PC-3 (cell line): ENCODE measurements at regions not wholly inside any gene's neighbourhood (a gene's known extent, or its start where the extent isn't known, plus 50 kb on each side); places are given as distances from the start of the nearest gene placed in this dataset.

Experiments used
- ATAC-seq: fragments of 200-7000 bp; cut with Tn5 transposase; 2 replicates; pipeline ENCODE4 v1.9.1; 2020; ENCODE audit warnings: mild to moderate bottlenecking, moderate library complexity
- BruUV-seq: library from RNA; stranded (reverse); fragments of 400-500 nt; replicated peaks from 2 replicates; lab custom pipeline; 2021; lab: Mats Ljungman, UMichigan
- CTCF ChIA-PET: fragments of 300-600 bp; sonication (Branson Sonifier 250); formaldehyde crosslinking; loops from one replicate; lab custom pipeline; 2022; ENCODE audit warnings: antibody characterized with exemption; lab: Charles Lee
- POLR2A ChIA-PET: fragments of 300-600 bp; sonication (Branson Sonifier 250); formaldehyde crosslinking; loops from one replicate; lab custom pipeline; 2022; ENCODE audit warnings: antibody characterized with exemption; ENCODE audit not compliant: unreplicated experiment; lab: Charles Lee
- DNase-seq: peaks from one replicate; pipeline ENCODE4 v3.0.0-alpha.2; 2015
- H2AFZ ChIP-seq: fragments of 300-600 bp; sonication (generic); 2 replicates; pipeline ENCODE4 v1.6.0; 2016; ENCODE audit warnings: antibody characterized with exemption, low read length
- H3F3A ChIP-seq: fragments of 300-600 bp; sonication (generic); one replicate; pipeline ENCODE4 v1.6.0; 2017; ENCODE audit warnings: antibody characterized with exemption, low read length, control low read depth, mild to moderate bottlenecking; ENCODE audit not compliant: unreplicated experiment
- H3K27ac ChIP-seq: fragments of 300-600 bp; sonication (generic); 2 replicates; pipeline ENCODE4 v1.5.1; 2016; ENCODE audit warnings: mild to moderate bottlenecking, low read length
- H3K27me3 ChIP-seq: fragments of 300-600 bp; sonication (generic); 2 replicates; pipeline ENCODE4 v1.6.1; 2016; ENCODE audit warnings: low read length, mixed read lengths
- H3K36me3 ChIP-seq: fragments of 300-600 bp; sonication (generic); 2 replicates; pipeline ENCODE4 v1.6.1; 2016; ENCODE audit warnings: low read depth, mixed run types, low read length, mixed read lengths
- H3K4me1 ChIP-seq: fragments of 300-600 bp; sonication (generic); 2 replicates; pipeline ENCODE4 v1.5.1; 2016; ENCODE audit warnings: low read length; ENCODE audit not compliant: insufficient read depth
- H3K4me2 ChIP-seq: fragments of 300-600 bp; sonication (generic); 2 replicates; pipeline ENCODE4 v1.6.0; 2016; ENCODE audit warnings: low read length
- H3K4me3 ChIP-seq: fragments of 300-600 bp; sonication (generic); 2 replicates; pipeline ENCODE4 v1.5.1; 2016; ENCODE audit warnings: mild to moderate bottlenecking, low read length, mixed read lengths
- H3K79me2 ChIP-seq: fragments of 300-600 bp; sonication (generic); 2 replicates; pipeline ENCODE4 v1.6.1; 2017; ENCODE audit warnings: low read length, mixed read lengths
- H3K9ac ChIP-seq: fragments of 300-600 bp; sonication (generic); 2 replicates; pipeline ENCODE4 v1.6.0; 2016; ENCODE audit warnings: mild to moderate bottlenecking, low read length
- H3K9me2 ChIP-seq: fragments of 300-600 bp; sonication (generic); replicated peaks from 2 replicates; pipeline ENCODE4 v1.6.1; 2016; ENCODE audit warnings: mixed run types, low read length, mixed read lengths
- H3K9me3 ChIP-seq: fragments of 300-600 bp; sonication (generic); 2 replicates; pipeline ENCODE4 v1.6.1; 2016; ENCODE audit warnings: low read length, mixed read lengths
- H4K20me1 ChIP-seq: fragments of 300-600 bp; sonication (generic); 2 replicates; pipeline ENCODE4 v1.6.1; 2016; ENCODE audit warnings: low read length, mixed read lengths
- CTCF ChIP-seq: fragments of 300-600 bp; sonication (generic); conservative IDR thresholded peaks from 2 replicates; pipeline ENCODE4 v1.5.1; 2017; ENCODE audit warnings: antibody characterized with exemption, low read depth, mild to moderate bottlenecking, low read length
- EZH2 ChIP-seq: fragments of 300-600 bp; sonication (generic); IDR thresholded peaks from one replicate; pipeline ENCODE4 v1.6.1; 2017; ENCODE audit warnings: antibody characterized with exemption, mild to moderate bottlenecking, low read length; ENCODE audit not compliant: unreplicated experiment
- EZH2phosphoT487 ChIP-seq: fragments of 300-600 bp; sonication (generic); IDR thresholded peaks from 2 replicates; pipeline ENCODE4 v1.6.1; 2018; ENCODE audit warnings: mild to moderate bottlenecking, antibody characterized with exemption, low read length, borderline replicate concordance
- intact Hi-C: fragments of 100-400 bp; cut with micrococcal nuclease; formaldehyde crosslinking; loops from 2 replicates; pipeline ENCODE4 v1.9.0; 2023

GRCh38 chr9:134552349-134552990 is 89.1 kb upstream of the COL5A1 start:
- Histone ChIP-seq H3K27ac (no peak overlapping the region), H3K4me3 (no peak overlapping the region), H3K36me3 (no peaks in the 10 kb centered on the region), H2AFZ (peak overlapping the region; percentile 61), H3K4me1 (peaks cover 14% of the 10 kb centered on the region), H3K9me3 (no peaks in the 10 kb centered on the region), H3K79me2 (no peaks in the 10 kb centered on the region), H3F3A (no peaks in the 10 kb centered on the region), H3K9me2 (no peaks in the 10 kb centered on the region), H4K20me1 (no peaks in the 10 kb centered on the region), H3K4me2 (peak overlapping the region; percentile 70; the same call in 1 of the 2 replicates), H3K27me3 (no peaks in the 10 kb centered on the region), H3K9ac (no peak overlapping the region)
- ChIA-PET CTCF (no interaction called here), POLR2A (no interaction called here)
- no peak for DNase-seq
- BruUV-seq = no TSS peak
- intact Hi-C loops = no loop called here
- ATAC-seq = no peak
- TF ChIP-seq EZH2 (no peak), CTCF (no peak), EZH2phosphoT487 (no peak)

GRCh38 chr9:134553061-134553891 is 88.3 kb upstream of the COL5A1 start:
- TF ChIP-seq EZH2phosphoT487 = no peak
- TF ChIP-seq EZH2 = no peak
- TF ChIP-seq CTCF = no peak
- Histone ChIP-seq H3K4me2 (no peak overlapping the region), H3K27me3 (no peaks in the 10 kb centered on the region), H3K36me3 (no peaks in the 10 kb centered on the region), H3K27ac (no peak overlapping the region), H3K4me1 (peaks cover 14% of the 10 kb centered on the region), H3F3A (no peaks in the 10 kb centered on the region), H3K4me3 (no peak overlapping the region), H4K20me1 (no peaks in the 10 kb centered on the region), H3K9me2 (no peaks in the 10 kb centered on the region), H3K9ac (no peak overlapping the region), H2AFZ (no peak overlapping the region), H3K79me2 (no peaks in the 10 kb centered on the region), H3K9me3 (no peaks in the 10 kb centered on the region)
- no peak for ATAC-seq
- ChIA-PET CTCF (no interaction called here), POLR2A (no interaction called here)
- intact Hi-C loops = no loop called here
- DNase-seq = no peak
- no TSS peak for BruUV-seq

GRCh38 chr9:134553996-134554372 is 87.6 kb upstream of the COL5A1 start:
- Histone ChIP-seq H3K36me3 (no peaks in the 10 kb centered on the region), H3K9ac (no peak overlapping the region), H2AFZ (no peak overlapping the region), H4K20me1 (no peaks in the 10 kb centered on the region), H3F3A (no peaks in the 10 kb centered on the region), H3K4me2 (no peak overlapping the region), H3K27ac (no peak overlapping the region), H3K4me3 (no peak overlapping the region), H3K4me1 (peaks cover 14% of the 10 kb centered on the region), H3K9me3 (no peaks in the 10 kb centered on the region), H3K79me2 (no peaks in the 10 kb centered on the region), H3K27me3 (no peaks in the 10 kb centered on the region), H3K9me2 (no peaks in the 10 kb centered on the region)
- ChIA-PET CTCF (no interaction called here), POLR2A (no interaction called here)
- DNase-seq (no peak), ATAC-seq (no peak)
- intact Hi-C loops = no loop called here
- BruUV-seq = no TSS peak
- TF ChIP-seq EZH2 = no peak
- no peak for TF ChIP-seq EZH2phosphoT487
